Suppressor macrophage treated with lipopolysaccharide for 4 hours (primary cell): ENCODE measurements at regions not wholly inside any gene's neighbourhood (a gene's known extent, or its start where the extent isn't known, plus 50 kb on each side); places are given as distances from the start of the nearest gene placed in this dataset.

Source experiments
- DNase-seq: peaks from one replicate; pipeline ENCODE4 v3.0.0-alpha.2; 2020

DNA sequence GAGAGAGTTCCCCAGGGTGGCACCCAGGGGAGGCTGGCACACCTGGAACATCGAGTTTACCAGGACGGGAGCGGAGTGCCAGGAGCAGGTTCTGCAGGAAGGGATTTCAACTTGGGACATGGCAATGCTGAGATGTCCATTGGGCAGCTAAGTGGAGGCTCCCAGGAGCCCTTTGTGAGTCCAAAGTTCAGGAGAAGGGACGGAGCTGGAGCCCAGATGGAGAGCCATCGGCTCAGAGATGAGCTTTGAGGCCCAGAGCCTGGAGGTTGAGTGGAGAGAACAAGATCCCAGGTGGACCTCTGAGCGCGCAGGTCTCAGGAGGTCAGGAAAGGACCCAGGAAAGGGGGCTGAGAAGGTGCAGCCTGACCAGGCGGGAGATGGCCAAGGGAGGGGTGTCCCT, 67.5 kb upstream of the AFDN start:
- no peak for DNase-seq

DNA sequence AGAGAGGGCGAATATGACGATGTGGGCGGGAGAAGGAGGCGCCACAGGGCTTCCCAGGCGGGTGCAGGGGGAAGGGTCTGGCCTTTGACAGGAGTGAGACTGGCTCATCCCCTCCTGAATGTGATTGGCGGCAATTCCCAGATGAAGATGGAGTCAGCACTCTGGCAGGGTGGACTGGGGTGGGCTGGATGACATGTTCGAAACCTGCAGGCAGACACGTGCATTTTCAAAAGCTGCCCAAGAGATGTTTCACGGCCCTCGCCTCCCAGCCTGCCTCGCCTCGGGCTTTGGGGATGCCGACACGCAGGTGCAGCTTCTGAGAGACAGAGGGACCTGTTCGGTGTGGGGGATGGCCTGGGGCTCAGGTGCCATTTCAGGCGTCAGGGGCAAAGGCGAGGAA, 66.8 kb upstream of the AFDN start:
- DNase-seq = no peak

DNA sequence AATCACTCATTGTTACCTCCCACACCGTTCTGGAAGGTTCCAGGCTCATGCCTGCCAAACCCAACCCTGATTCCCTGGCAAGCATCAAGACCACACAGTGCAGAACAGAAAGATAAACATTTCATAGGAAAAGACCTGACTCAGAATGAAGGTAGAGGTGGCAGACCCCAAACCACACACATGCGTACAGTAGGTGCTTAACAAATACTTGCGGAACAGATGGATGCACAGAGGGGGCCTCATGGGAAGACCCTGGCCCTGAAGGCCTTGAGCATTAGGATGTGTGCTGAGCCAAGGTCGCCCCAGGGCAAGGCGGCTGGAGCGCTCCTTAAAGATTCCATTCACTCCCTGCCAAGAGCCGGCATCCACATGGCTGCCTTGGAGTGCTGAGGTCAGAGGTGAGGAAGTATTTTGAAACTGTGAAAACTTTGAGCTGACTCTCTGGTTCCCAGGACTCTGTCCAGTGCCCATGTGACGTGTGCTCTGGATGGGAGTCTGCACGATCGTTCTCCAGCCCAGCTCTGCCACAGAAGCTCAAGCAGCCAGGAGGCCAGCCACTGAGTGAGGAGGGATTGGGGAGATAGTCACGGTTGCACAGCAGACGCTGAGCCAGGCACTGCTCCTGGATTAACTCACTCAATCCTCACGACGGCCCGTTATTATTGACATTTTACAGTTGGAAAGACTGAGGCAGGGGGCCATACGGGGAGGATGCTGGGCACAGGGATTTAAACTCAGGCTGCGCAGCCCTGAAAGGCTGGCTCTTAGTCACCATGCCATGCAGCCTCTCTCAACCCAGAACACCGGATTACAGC, 65.5 kb upstream of the AFDN start:
- DNase-seq = no peak

DNA sequence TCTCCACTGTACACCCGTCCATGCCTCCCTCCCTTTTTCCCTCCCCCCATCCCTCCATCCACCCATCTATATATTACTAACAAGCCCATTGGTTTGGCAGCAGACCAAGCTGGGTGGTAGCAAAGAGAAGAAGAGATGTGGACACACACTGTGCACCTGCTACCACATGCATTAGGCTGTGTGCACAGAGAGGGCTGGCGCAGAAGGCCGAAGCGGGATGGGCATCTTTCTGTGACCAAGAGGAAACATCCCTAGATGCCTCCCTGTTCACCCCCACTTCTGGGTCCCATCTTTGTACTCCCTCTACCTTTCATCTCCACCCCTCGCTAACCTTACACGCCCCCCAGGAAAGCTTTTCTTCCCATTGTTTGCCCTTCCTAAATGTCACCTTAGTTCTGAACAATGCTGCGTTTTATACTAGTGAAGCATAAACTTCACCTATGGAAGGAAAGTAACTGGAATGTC, 64.9 kb upstream of the AFDN start:
- no peak for DNase-seq

DNA sequence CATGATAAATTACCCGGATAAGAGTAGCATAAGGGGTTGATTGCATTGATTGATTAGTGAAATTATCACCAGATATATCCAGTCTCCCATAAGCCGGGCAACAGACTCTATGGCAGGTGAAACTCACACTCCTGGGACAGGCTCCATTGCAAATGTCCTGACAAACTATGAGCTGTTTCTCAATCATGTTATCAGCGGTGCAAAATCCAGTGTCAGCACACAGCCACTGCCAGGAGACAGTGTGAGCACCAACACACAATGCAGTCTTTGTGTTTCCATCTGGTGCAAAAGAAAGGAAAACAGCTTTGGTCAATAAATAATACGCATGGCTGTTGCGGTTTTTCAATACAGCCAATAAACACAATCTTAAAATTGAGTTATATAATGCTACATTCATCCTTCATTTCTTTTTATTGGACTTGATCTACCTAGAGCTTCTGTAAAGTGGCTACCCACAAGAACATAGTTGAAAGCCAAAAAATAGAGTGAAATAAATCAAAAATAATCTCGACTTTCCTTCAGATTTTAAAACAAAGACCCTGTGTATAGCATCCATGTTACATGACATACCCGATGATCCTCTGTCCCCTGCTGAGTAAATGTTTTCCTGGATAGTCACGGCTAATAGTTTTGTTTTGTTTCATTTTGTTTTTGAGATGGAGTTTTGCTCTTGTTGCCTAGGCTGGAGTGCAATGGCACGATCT, 64.3 kb upstream of the AFDN start:
- no peak for DNase-seq

DNA sequence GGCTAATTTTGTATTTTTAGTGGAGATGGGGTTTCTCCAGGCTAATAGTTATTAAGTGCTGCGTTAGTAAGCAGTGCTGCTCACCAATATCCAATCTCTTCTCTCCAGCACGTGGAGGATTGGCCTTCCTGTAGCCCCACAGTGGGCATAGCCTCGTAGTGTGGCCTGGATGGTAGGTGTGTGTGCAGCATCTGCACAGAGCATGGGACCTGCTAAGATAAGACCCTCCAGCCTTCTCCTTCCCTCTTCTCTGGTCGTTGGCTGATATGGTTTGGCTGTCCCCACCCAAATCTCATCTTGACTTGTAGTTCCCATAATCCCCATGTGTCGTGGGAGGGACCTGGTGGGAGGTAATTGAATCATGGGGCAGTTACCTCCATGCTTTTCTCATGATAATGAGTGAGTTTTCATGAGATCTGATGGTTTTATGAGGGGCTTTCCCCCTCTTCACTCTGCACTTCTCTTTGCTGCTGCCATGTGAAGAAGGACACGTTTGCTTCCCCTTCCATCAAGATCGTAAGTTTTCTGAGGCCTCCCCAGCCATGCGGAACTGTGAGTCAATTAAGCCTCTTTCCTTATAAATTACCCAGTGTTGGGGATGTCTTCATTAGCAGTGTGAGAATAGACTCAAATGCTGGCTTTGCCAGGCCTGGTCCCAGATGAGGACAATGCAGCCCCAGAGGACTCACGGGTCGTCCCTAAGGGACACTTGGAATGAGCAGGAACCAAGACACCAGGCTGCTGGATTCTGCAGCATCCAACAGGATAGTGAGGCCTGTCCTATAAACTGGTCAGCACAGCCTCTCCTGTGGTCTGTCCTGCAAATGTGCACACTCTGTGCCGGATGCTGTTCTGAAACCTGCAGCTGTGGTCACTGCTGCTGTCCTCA, 63.4 kb upstream of the AFDN start:
- no peak for DNase-seq

DNA sequence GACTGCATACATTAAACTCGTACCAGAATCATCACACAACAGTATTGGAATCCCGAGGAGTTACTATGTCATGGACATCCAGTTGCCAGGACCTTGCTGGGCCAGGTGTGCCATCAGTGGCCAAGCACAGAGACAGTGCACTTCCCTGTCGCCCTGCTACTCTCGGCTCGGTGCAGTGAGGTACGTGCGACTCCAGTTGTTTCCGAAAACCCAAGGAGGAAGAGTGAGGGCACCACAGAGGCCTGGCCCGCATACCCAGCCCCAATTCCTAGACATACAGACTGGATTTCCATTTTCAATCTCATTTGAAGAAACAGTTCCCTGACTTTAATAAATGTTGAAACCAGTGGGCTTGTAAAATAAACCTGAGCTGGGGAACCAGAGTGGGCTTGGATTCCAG, 62.5 kb upstream of the AFDN start:
- no peak for DNase-seq

DNA sequence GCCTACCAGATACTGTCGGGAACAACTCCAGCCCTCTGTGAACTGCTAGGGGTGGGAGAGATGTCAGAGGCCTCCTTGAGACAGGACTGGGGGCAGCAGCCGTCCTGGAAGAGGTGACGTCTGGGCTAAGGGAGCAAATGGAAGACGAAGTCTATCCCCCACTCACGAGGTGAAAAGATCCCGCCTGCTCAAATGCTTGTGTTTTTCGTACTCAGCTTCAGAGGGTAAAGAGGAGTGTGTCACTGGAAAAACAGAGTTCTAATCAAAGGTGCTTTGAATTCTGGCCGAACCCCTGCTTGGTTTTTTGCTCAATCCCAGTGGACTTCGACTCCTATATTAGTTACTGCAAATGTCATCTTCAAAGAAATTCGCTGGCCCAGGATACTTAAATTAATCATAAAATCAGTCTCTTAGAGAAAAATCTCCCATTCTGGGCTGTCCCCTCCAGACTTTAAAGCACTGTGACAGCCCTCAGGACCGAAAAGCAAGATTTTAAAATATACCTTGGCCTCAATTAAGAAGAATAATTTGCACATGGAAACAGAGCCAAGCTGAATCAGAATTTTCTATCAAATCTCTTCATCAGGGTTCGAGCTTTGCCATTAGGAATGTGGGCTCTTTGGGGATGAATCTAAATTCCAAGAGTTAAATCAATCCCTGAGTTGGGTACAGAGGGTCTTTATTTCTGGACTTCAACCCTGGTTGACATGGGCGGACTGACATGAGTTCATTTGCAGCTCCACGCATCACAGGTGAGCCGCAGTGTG, 61.8 kb upstream of the AFDN start:
- no peak for DNase-seq

DNA sequence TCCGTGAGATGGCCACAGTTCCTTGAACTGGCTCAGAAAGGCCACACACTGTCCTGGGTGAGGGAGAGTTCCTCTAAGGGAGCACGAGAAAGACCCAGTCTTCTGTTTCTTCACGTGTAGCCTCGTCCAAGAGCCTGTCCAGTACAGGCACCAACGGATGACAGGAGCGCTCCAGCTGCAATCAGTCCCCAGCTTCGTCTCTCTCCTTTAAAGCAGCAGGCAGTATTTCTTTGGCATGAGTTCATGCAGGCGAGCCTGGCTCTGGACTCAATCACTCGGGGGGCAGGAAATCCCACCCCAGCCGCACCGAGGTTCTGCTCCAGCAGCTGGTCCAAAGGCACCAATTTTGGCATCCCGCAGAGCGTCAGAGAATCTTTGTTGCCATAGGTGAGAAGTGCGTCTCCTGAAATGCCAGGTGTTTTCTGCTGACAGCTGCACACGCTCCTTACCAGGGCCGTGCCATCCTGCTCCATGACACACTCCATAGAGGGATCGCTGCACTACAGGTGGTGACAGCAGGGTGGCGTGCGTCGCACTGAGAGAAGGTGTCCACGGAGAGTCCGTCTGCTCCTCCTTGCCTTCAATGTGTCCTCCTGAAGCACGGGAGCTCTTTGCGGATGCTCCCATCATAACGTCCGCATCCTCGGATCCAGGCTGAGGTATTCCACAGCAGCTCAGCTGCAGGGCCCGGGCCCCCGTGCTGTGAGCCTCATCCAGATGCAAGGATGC, 59.6 kb upstream of the AFDN start:
- no peak for DNase-seq

DNA sequence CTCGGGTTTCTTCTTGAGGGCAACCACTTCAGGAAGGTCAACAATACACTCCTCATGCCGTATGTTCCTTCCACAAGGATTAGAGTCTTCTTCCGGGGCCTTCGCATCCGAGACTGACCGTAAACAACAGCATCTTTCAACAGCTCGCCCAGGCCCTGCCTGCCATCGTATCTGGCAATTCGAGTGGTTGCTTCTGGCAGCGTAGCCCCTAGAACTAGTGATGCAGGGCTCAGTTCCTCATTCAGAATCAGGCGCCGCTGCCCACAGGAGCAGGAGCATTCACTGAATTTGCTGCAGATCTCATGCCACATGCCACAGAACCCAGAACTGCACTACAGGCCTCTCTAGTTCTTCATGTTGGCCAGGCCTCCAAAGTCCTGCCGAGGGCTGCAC, 59.0 kb upstream of the AFDN start:
- no peak for DNase-seq

DNA sequence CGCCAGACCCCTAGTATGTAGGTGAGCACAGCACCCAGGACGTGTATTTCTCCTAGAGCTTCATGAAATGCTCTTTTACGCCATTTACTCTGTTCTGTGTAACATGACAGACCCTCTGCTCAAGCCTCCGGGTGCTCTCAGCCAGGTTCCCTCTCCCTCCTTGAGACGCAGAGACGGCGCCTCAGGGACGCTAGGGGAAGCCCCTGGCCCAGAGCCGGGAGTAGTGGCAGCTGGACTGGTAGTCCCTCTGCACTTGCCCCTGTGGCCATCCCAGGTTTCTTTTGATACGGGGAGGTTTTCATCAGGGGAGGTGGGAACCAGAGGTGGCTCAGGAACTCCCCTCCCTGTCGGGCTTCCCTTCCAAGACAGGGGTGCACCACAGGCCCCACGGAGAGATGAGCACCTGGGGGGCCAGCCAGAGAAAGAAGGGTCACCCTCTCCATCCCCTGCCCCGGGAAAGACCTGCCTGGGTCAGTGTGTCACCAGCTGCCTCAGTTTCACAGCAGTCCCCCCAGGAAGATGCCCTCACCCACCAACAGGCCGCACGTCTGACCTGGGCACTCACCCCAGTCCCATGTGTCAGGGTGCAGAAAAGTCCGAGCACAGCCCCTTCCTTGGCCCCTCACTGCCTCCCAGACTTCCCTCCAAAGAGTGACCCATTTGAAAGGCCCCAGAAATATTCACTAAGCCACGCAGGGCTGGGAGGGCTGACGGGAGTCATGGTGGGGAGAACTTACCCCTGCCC, 58.1 kb upstream of the AFDN start:
- DNase-seq = no peak

DNA sequence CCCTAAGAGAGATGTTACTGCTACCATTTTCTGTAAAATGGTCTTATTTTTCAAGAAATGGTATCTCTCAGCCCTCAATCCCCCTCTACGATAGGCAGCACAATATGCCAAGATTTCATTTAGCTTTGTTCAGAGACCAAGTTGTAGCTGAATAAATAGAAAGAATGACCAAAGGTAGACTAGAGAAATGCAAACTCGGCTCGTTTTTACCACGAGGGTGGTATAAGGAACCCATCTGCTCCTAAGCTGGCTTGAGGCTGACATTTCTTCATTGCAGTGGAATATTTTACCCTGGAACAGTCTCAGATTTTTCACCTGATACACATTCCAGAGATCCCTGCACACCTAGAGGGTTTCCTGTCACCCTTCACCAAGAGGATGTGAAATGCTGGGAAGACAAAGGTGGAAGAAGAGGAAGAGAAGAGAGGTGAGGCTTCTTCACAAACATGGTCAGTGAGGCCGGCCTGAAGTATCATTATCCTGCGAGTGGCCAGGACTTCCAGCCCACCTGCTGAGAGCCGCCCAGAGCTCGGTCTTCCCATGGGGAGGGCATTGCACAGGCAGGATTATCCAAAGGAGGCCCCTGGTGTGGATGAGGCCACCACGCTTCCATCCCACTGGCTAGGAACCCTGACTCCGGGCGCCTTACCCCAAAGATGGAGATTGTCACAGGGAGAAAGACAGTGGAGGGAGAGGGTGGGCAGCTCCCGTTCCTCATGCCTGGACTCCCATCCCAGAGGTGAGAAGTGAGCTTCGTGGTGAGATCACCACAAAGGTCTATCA, 57.1 kb upstream of the AFDN start:
- DNase-seq = no peak

DNA sequence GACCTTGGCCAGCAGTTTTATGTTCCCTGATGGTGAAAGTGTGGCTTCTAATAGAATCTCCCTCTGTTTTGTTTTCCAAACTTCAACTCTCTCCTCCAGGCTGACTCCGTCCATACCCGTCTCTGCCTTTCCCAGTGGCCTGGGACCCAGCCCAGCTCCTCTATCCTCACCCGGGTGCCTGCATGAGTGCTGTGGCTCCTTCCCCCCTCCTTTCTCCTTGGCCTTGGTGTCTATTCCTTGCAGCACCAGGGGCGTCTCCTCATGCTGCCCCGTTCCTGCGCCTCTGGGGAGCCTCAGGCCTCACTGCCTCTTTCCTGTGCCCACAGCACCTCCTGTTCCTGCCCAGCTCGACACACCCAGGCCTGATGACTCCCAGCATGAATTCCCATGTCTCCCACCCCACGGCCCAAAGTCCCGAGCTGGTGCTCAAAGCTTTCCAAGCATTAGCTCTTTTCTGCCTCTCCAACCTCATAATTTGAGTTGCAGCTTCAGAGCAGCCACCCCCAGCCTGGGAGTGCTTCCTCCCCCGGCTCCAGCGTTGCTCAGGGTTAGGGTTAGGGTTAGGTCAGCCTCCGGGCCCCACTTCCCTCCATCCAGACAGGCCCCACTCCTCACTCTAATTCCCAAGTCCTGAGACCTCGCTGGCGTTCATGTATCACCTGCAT, 56.3 kb upstream of the AFDN start:
- DNase-seq = no peak

DNA sequence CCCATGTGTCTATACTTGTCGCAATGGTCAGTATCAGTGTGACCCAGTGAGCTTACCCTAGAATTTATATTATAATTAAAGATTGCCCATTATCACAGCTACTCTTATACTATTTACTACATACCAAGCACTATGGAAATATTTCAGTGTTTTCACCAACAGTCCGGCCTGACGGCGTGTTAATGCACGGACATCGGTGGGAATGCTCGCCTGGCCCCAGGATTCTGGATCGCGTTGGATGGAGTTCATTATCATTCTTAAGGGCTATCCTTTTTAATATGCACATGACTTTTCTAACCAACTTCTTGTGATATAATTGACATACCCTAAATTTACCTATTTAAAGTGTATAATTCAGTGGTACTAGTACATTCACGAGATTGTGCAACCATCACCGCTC, 51.8 kb upstream of the AFDN start:
- DNase-seq = no peak

DNA sequence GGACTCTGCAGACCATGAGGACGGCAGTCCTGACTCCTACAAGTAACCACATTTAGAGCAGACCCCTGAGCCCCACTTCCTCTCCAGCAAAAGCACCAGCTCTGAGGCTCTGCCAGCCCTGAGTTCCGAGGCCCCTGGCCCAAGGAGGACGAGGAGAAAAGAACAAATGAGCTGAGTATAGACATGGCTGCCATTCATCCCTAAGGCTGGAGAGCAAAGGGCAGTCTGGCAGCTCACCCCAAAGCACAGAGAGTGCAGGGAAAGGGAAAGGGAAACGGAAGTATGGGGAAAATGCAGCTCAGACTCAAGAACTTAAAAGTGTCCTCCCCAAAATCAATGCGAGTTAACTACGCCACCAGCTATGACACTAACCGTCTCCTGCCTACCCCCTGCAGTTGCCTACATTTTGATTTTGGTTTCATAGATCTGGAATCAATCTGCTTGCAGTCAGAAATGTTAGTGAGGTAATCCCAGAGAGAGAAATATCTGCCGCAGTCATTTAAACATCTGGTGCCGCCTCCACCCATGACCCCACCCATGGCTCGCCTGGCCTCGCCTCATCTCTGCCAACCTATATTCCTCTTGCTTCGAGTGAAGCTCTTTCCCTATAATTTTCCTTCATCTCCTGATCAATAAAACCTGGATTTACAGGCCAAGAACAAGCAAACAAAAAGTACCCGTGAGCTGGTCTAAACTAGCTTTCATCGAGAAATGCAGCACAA, 49.6 kb upstream of the AFDN start:
- DNase-seq = no peak
